ENCODE measurements at regions not wholly inside any gene's neighbourhood (a gene's known extent, or its start where the extent isn't known, plus 50 kb on each side); places are given as distances from the start of the nearest gene placed in this dataset.

DNA sequence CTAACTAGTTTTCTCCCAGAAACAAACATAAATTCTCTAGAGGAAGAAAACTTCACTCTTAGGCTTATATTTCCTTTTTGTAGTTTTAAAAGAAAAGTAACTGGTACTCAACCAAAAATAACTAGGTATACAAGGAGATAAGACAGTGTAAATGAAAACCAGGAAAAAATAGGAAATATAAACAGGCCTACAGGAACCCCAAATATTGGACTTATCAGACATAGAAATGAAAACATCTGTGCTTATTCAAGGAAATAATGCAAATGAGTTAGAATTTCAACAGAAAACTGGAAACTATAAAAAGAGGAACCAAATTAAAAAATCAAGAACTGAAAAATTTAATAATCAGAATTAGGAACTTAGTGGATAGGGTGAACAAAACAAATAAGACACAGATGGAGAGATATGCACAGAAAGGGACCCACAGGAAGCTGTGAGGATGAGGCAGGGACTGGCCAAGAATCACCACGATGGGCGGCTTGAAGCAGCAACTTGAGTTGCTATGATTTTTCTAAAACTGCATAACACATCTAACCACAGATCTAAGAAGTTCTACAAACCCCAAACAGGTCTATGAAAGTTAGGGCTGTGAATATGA, 67.5 kb upstream of the ACTRT2 start:
- H3F3A ChIP-seq (ENCODE audit: insufficient read depth), result no peaks in the 10 kb centered on the region
- H3K4me2 ChIP-seq (ENCODE audit: low read depth, low read length, poor library complexity, severe bottlenecking), result no peak overlapping the region
- H3K36me3 ChIP-seq (ENCODE audit: low read length), result no peaks in the 10 kb centered on the region
- no peaks in the 10 kb centered on the region for H3K9me3 ChIP-seq (ENCODE audit: insufficient read depth, low read length)
- no peaks in the 10 kb centered on the region for H3K79me2 ChIP-seq (ENCODE audit: insufficient read depth, low read length)
- H3K27me3 ChIP-seq (ENCODE audit: low read length), result no peaks in the 10 kb centered on the region
- no peaks in the 10 kb centered on the region for H3K9me2 ChIP-seq (replicated peaks; ENCODE audit: insufficient read depth, low read length)
- no peak overlapping the region for H2AFZ ChIP-seq (ENCODE audit: low read depth, low read length, severe bottlenecking)
- TF ChIP-seq CTCF (IDR thresholded peaks at IDR 0.05; ENCODE audit: insufficient read depth, low read length, poor library complexity, severe bottlenecking) (no peak), EZH2phosphoT487 (conservative IDR thresholded peaks at IDR 0.05; ENCODE audit: low read length) (no peak)
- H3K9ac ChIP-seq (ENCODE audit: low read length), result no peak overlapping the region
- no peak overlapping the region for H3K27ac ChIP-seq (ENCODE audit: low read depth, low read length)
- H3K4me3 ChIP-seq (ENCODE audit: insufficient read depth, low read length, poor library complexity, severe bottlenecking), result no peak overlapping the region
- H4K20me1 ChIP-seq (ENCODE audit: low read depth, low read length), result no peaks in the 10 kb centered on the region

DNA sequence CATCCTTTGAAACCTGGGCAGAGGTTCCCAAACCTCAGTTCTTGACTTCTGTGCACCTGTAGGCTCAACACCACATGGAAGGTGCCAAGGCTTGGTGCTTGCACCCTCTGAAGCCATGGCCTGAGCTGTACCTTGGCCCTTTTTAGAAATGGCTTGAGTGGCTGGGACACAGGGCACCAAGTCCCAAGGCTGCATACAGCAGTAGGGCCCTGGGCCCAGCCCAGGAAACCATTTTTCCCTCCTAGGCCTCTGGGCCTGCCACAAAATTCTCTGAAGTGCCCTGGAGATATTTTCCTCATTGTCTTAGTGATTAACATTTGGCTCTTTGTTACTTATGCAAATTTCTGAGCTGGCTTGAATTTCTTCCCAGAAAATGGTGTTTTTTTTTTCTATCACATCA, 65.6 kb upstream of the ACTRT2 start:
- Histone ChIP-seq H3K9me2 (replicated peaks; ENCODE audit: insufficient read depth, low read length) (no peaks in the 10 kb centered on the region), H2AFZ (ENCODE audit: low read depth, low read length, severe bottlenecking) (no peak overlapping the region), H3K9ac (ENCODE audit: low read length) (no peak overlapping the region), H3F3A (ENCODE audit: insufficient read depth) (no peaks in the 10 kb centered on the region), H3K9me3 (ENCODE audit: insufficient read depth, low read length) (no peaks in the 10 kb centered on the region), H3K79me2 (ENCODE audit: insufficient read depth, low read length) (no peaks in the 10 kb centered on the region), H4K20me1 (ENCODE audit: low read depth, low read length) (no peaks in the 10 kb centered on the region), H3K4me3 (ENCODE audit: insufficient read depth, low read length, poor library complexity, severe bottlenecking) (no peak overlapping the region), H3K27ac (ENCODE audit: low read depth, low read length) (no peak overlapping the region), H3K4me2 (ENCODE audit: low read depth, low read length, poor library complexity, severe bottlenecking) (no peak overlapping the region), H3K36me3 (ENCODE audit: low read length) (no peaks in the 10 kb centered on the region), H3K27me3 (ENCODE audit: low read length) (no peaks in the 10 kb centered on the region)
- no peak for TF ChIP-seq CTCF (IDR thresholded peaks at IDR 0.05; ENCODE audit: insufficient read depth, low read length, poor library complexity, severe bottlenecking)
- TF ChIP-seq EZH2phosphoT487 (conservative IDR thresholded peaks at IDR 0.05; ENCODE audit: low read length), result no peak

GRCh38 chr1:2956576-2956975, 64.7 kb upstream of the ACTRT2 start:
- Histone ChIP-seq H3K36me3 (ENCODE audit: low read length) (no peaks in the 10 kb centered on the region), H3K79me2 (ENCODE audit: insufficient read depth, low read length) (no peaks in the 10 kb centered on the region), H3K27ac (ENCODE audit: low read depth, low read length) (no peak overlapping the region), H3K9me3 (ENCODE audit: insufficient read depth, low read length) (no peaks in the 10 kb centered on the region), H3F3A (ENCODE audit: insufficient read depth) (no peaks in the 10 kb centered on the region), H3K9ac (ENCODE audit: low read length) (no peak overlapping the region), H3K4me2 (ENCODE audit: low read depth, low read length, poor library complexity, severe bottlenecking) (no peak overlapping the region), H3K27me3 (ENCODE audit: low read length) (no peaks in the 10 kb centered on the region), H4K20me1 (ENCODE audit: low read depth, low read length) (no peaks in the 10 kb centered on the region), H2AFZ (ENCODE audit: low read depth, low read length, severe bottlenecking) (no peak overlapping the region), H3K4me3 (ENCODE audit: insufficient read depth, low read length, poor library complexity, severe bottlenecking) (no peak overlapping the region), H3K9me2 (replicated peaks; ENCODE audit: insufficient read depth, low read length) (no peaks in the 10 kb centered on the region)
- TF ChIP-seq CTCF (IDR thresholded peaks at IDR 0.05; ENCODE audit: insufficient read depth, low read length, poor library complexity, severe bottlenecking) (no peak), EZH2phosphoT487 (conservative IDR thresholded peaks at IDR 0.05; ENCODE audit: low read length) (no peak)

All from SU-DHL-6 (cell line).